OCI-LY7 (cell line): ENCODE measurements at regions not wholly inside any gene's neighbourhood (a gene's known extent, or its start where the extent isn't known, plus 50 kb on each side); places are given as distances from the start of the nearest gene placed in this dataset.
A peak's percentile ranks its signal among the peaks of the same experiment; 100 is the strongest.
"Not testable (repeated sequence)": the region's sequence is repeated elsewhere in the genome, so short reads cannot be mapped to it uniquely, and the experiment has no call there.

Experiments used
- BruUV-seq: library from RNA; stranded (reverse); fragments of 400-500 nt; replicated peaks from 2 replicates; lab custom pipeline; 2021; lab: Mats Ljungman, UMichigan
- CTCF ChIA-PET: fragments of 300-600 bp; sonication (Branson Sonifier 250); formaldehyde crosslinking; loops from one replicate; lab custom pipeline; 2022; ENCODE audit warnings: antibody characterized with exemption; ENCODE audit not compliant: unreplicated experiment; lab: Charles Lee
- POLR2A ChIA-PET: fragments of 300-600 bp; sonication (Branson Sonifier 250); formaldehyde crosslinking; loops from one replicate; lab custom pipeline; 2022; ENCODE audit warnings: antibody characterized with exemption; lab: Charles Lee
- DNase-seq: peaks from one replicate; pipeline ENCODE4 v3.0.0-alpha.2; 2015; ENCODE audit warnings: low spot score
- H2AFZ ChIP-seq: fragments of 200-600 bp; sonication (generic), shearing (Covaris generic); 2 replicates; pipeline ENCODE4 v1.6.1; 2014; ENCODE audit warnings: mild to moderate bottlenecking, antibody characterized with exemption, low read length, moderate library complexity
- H3K27ac ChIP-seq: fragments of 200-600 bp; sonication (generic); 2 replicates; pipeline ENCODE4 v1.5.1; 2014; ENCODE audit warnings: mixed run types, low read depth, mild to moderate bottlenecking, moderate library complexity, low read length, inconsistent platforms; ENCODE audit not compliant: poor library complexity, severe bottlenecking
- H3K36me3 ChIP-seq: fragments of 200-600 bp; sonication (generic); 2 replicates; pipeline ENCODE4 v1.6.1; 2014; ENCODE audit warnings: mild to moderate bottlenecking, antibody characterized with exemption, low read length, moderate library complexity, mixed read lengths; ENCODE audit not compliant: insufficient read depth
- H3K4me1 ChIP-seq: fragments of 200-600 bp; sonication (generic); 2 replicates; pipeline ENCODE4 v1.5.1; 2014; ENCODE audit warnings: mild to moderate bottlenecking, low read length; ENCODE audit not compliant: insufficient read depth, poor library complexity, severe bottlenecking
- H3K4me2 ChIP-seq: fragments of 200-600 bp; sonication (generic); 2 replicates; pipeline ENCODE4 v1.6.1; 2014; ENCODE audit warnings: mild to moderate bottlenecking, low read length
- H3K4me3 ChIP-seq: fragments of 200-600 bp; sonication (generic); 2 replicates; pipeline ENCODE4 v1.5.1; 2014; ENCODE audit warnings: mild to moderate bottlenecking, low read depth, low read length; ENCODE audit not compliant: poor library complexity, severe bottlenecking
- H3K79me2 ChIP-seq: fragments of 200-600 bp; sonication (generic); 2 replicates; pipeline ENCODE4 v1.6.1; 2016; ENCODE audit warnings: low read depth, mild to moderate bottlenecking, low read length, moderate library complexity, mixed read lengths; ENCODE audit not compliant: insufficient read depth
- H3K9me2 ChIP-seq: fragments of 200-600 bp; sonication (generic); 2 replicates; pipeline ENCODE4 v1.6.1; 2016; ENCODE audit warnings: mild to moderate bottlenecking, low read length, mixed read lengths; ENCODE audit not compliant: insufficient read depth
- H3K9me3 ChIP-seq: fragments of 200-600 bp; sonication (generic); 2 replicates; pipeline ENCODE4 v1.6.1; 2014; ENCODE audit warnings: mild to moderate bottlenecking, mixed run types, low read length, mixed read lengths
- H4K20me1 ChIP-seq: fragments of 200-600 bp; sonication (generic); 2 replicates; pipeline ENCODE4 v1.6.1; 2014; ENCODE audit warnings: mild to moderate bottlenecking, antibody characterized with exemption, low read length, moderate library complexity, mixed read lengths; ENCODE audit not compliant: insufficient read depth
- CTCF ChIP-seq: fragments of 200-600 bp; sonication (generic); conservative IDR thresholded peaks from 2 replicates; pipeline ENCODE4 v1.5.1; 2014; ENCODE audit warnings: mild to moderate bottlenecking, antibody characterized with exemption, low read length, moderate library complexity, mixed read lengths
- EZH2phosphoT487 ChIP-seq: fragments of 200-600 bp; sonication (generic); IDR thresholded peaks from 2 replicates; pipeline ENCODE4 v1.6.1; 2018; ENCODE audit warnings: low read depth, borderline replicate concordance, mild to moderate bottlenecking, mixed run types, antibody characterized with exemption, low read length, moderate library complexity, mixed read lengths
- intact Hi-C: fragments of 100-400 bp; cut with micrococcal nuclease; formaldehyde crosslinking; loops from one replicate; pipeline ENCODE4 v1.10.0; 2022; ENCODE audit not compliant: unreplicated experiment

DNA sequence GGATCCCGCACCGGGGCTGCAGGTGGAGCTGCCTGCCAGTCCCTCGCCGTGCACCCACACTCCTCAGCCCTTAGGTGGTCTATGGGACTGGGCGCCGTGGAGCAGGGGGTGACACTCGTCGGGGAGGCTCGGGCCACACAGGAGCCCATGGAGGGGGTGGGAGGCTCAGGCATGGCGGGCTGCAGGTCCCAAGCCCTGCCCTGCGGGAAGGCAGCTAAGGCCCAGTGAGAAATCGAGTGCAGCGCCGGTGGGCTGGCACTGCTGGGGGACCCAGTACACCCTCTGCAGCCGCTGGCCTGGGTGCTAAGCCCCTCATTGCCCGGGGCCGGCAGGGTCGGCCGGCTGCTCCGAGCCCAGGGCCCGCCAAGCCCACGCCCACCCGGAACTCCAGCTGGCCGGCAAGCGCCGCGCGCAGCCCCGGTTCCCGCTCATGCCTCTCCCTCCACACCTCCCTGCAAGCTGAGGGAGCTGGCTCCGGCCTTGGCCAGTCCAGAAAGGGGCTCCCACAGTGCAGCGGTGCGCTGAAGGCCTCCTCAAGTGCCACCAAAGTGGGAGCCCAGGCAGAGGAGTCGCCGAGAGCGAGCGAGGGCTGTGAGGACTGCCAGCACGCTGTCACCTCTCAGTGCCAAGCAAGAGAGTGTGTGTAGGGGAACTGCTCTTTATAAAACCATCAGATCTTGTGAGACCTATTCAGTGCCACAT, 845.1 kb downstream of the CDH18 start:
- H2AFZ ChIP-seq, intact Hi-C loops, BruUV-seq: not testable (repeated sequence)

DNA sequence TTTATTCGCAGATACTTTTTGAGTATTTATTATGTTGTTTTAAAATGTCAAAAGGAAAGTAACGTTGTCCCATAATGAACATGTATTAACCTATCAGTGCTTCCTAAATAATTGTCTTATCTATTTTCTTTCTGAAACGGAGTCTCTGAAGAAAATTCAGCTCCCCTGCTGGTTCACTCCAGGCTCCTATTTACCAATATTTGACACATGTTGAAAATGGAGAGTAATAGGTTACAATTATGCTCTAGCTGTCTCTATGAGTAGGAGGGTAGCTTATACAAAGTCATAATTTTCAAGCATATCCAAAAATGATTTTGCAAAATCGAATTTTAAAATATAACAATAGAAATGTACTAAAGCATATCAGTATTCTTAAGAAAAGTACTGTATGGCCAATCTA, 844.1 kb downstream of the CDH18 start:
- no TSS peak for BruUV-seq
- no peak overlapping the region for H3K27ac ChIP-seq
- no peaks in the 10 kb centered on the region for H3K4me1 ChIP-seq
- H3K4me3 ChIP-seq = no peak overlapping the region
- no peaks in the 10 kb centered on the region for H4K20me1 ChIP-seq
- TF ChIP-seq EZH2phosphoT487 (no peak), CTCF (no peak)
- no peaks in the 10 kb centered on the region for H3K36me3 ChIP-seq
- H3K9me3 ChIP-seq = no peaks in the 10 kb centered on the region
- no peaks in the 10 kb centered on the region; the same call in 1 of the 2 replicates for H3K9me2 ChIP-seq
- DNase-seq = no peak
- H3K79me2 ChIP-seq = no peaks in the 10 kb centered on the region
- 0 out of 2 replicates have a peak overlapping the region, but pooled peaks have one; percentile 32 for H2AFZ ChIP-seq
- intact Hi-C loops = no loop called here
- POLR2A ChIA-PET = interaction anchor here (0.6 to 2.4 kb wide), 13 partner anchors 8 to 367 kb away, joined by 3 to 6 read pairs (median 3); no protein-coding TSS in a partner anchor
- CTCF ChIA-PET = no interaction called here
- no peak overlapping the region for H3K4me2 ChIP-seq

More for the DNA sequence above, 845.1 kb downstream of the CDH18 start:
- H3K9me2 ChIP-seq, H3K4me3 ChIP-seq, CTCF ChIA-PET, H3K27ac ChIP-seq, H3K4me2 ChIP-seq, H3K4me1 ChIP-seq, H3K9me3 ChIP-seq, H3K36me3 ChIP-seq, H3K79me2 ChIP-seq, H4K20me1 ChIP-seq, DNase-seq: not testable (repeated sequence)
- POLR2A ChIA-PET = interaction anchor here (1.0 to 2.4 kb wide), 6 partner anchors 9 to 150 kb away, joined by 3 to 6 read pairs (median 4); no protein-coding TSS in a partner anchor

GRCh38 chr5:19169426-19169825, 818.6 kb downstream of the CDH18 start:
- DNase-seq = no peak
- no peaks in the 10 kb centered on the region for H3K36me3 ChIP-seq
- intact Hi-C loops = no loop called here
- ChIA-PET POLR2A (interaction anchor here (0.8 kb wide), 1 partner anchor 52 kb away, joined by 5 read pairs; no protein-coding TSS in a partner anchor), CTCF (no interaction called here)
- H2AFZ ChIP-seq = no peak overlapping the region
- H3K4me2 ChIP-seq = no peak overlapping the region
- TF ChIP-seq EZH2phosphoT487 (no peak), CTCF (no peak)
- no peaks in the 10 kb centered on the region for H4K20me1 ChIP-seq
- H3K27ac ChIP-seq = no peak overlapping the region
- H3K4me3 ChIP-seq = no peak overlapping the region
- H3K9me2 ChIP-seq = no peaks in the 10 kb centered on the region
- H3K4me1 ChIP-seq = no peaks in the 10 kb centered on the region
- no peaks in the 10 kb centered on the region for H3K79me2 ChIP-seq
- BruUV-seq = no TSS peak
- H3K9me3 ChIP-seq = no peaks in the 10 kb centered on the region
